CD4-positive, alpha-beta T cell treated with Interferon alpha-2 for 1 hour (primary cell): ENCODE measurements at regions not wholly inside any gene's neighbourhood (a gene's known extent, or its start where the extent isn't known, plus 50 kb on each side); places are given as distances from the start of the nearest gene placed in this dataset.
"Not testable (repeated sequence)": the region's sequence is repeated elsewhere in the genome, so short reads cannot be mapped to it uniquely, and the experiment has no call there.

Experiments
- DNase-seq, 2 donors: peaks; one replicate each; pipeline ENCODE4 v3.0.0-alpha.2; 2020 to 2022

GRCh38 chr3:158026236-158026635 is 80.0 kb downstream of the SHOX2 start:
- DNase-seq: no peak

- DNase-seq: not testable (repeated sequence)
Measured at GRCh38 chr3:158019897-158020296, 86.3 kb downstream of the SHOX2 start.

- DNase-seq: no peak
Measured at GRCh38 chr3:158018462-158018861, 87.8 kb downstream of the SHOX2 start.

DNA sequence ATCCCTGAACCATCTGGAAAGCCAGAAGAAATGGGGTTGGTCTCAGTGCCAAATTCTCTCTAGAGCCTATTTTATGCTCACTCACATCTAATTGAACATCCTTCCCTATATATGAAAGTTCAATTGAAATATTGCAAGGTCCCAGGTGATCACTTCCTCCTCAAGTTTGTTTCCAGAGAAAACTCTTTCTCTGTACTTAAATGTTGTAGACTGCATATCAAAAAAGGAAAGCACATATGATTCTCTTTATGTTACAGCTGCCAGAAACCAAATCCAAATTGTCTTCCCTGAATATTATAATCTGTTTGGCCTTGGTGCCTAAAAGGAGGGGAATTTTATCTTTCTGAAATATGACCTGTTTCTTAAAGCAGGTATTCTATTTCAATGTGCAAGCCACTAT is 93.3 kb downstream of the SHOX2 start:
- no peak for DNase-seq

DNA sequence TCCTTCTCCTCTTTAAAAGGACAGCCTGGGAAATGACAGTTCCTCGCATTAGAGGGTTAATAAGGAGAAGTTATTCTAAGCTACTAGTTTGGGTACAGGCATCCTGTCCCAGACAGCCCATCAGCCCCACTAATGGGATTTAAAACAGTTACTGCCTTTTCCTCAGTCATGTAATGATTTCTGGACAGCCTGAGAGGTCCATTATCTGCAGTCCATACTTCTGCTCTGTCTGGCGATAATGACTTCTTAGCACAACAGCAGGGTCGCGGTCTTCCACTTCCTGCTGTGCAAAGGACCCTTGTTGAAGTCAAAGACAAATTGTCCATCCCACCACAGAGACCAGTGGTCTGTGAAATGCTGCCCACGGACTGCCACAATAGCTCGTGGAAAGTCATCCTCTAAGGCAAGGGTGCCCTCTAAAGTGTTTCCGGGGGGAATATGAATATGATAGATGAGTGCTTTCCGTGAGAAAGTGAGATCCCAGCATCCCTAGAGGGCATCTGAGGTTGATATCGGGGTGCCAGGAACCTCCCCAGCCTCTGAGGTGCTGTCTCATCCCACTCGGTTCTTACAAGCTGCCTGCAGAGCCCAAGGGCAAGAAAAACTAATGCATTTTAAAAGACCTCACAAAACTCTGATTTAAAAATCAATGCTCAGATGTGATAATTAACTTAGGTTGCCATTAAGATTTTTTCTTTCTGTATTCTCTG is 100.7 kb downstream of the SHOX2 start:
- DNase-seq: no peak

- no peak for DNase-seq
Measured at GRCh38 chr3:157999246-157999645, 107.0 kb downstream of the SHOX2 start.

DNA sequence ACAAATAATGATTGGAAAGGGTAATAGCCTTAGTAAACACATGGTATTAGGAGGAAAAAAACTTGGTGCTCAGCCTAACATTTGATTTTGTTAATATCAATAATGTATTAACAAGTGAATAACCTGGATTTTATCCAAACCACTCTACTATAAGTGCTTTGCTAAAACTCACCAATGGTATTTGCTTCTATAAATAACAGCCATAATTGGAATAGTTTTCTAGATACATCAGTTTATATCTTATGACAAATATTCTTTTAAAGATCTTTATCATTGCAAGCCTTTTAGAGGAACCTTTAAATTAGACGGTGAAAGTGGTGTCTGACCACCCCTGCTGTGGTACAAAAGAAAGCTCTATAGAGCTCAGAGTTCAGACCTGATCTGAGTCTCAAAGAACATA is 123.9 kb downstream of the SHOX2 start:
- no peak for DNase-seq

DNA sequence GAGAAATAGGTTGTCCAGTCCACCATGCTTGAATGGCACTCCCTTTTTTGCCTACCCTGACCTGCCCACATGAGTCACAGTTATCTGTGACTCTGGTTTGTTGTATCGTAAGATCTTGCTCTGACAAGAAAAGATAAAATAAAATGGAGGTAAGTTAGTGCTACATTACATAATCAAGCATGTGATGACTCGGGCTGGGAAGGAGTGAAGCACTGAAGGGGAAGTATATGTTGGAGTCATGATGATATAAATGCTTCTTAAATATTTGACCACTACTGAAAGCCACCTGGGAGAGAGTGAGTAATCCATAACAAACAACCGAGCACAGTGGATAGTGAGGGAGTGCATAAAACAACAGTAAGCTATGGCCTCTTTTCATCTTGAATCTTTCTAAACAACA is 124.4 kb downstream of the SHOX2 start:
- no peak for DNase-seq

GRCh38 chr3:157979022-157979421 is 127.2 kb downstream of the SHOX2 start:
- DNase-seq: no peak

GRCh38 chr3:157961665-157962064 is 144.6 kb downstream of the SHOX2 start:
- DNase-seq: no peak

DNA sequence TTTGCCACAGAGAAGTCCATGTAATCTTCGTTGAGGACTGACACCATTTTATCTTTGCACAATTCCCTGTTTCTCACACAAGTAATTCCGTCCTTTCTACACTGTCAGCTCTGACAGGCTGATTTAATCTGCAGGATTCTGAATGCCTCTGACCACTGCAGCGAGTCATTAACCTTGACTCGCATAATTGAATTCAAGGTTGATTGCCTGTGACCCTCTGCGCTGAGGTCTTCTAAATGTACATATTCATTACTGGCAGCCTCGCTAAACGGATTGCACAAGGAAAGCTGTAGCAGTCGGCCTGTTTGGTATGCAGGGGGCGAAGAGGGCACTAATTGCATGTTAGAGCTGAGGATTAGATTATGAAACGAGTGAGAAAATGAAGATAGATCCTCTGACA is 147.8 kb downstream of the SHOX2 start:
- no peak for DNase-seq

DNA sequence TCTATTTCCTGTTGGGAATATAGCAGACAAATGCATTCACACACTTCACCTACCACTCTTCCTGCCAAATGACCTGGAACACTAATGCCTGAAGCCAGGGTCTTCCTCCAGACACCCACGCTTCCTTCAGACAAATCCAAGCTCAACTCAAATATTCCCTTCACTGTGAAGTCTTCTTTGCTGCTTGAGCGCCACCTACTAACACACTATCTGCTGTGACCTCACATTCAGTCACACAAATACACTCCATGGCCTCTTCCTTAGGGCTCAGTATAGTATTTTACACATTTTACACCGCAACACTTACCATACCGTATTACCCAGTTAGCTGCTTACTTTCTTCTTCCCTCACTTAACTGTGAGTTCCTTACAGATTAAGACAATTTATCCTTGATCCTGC is 149.4 kb downstream of the SHOX2 start:
- no peak for DNase-seq

DNA sequence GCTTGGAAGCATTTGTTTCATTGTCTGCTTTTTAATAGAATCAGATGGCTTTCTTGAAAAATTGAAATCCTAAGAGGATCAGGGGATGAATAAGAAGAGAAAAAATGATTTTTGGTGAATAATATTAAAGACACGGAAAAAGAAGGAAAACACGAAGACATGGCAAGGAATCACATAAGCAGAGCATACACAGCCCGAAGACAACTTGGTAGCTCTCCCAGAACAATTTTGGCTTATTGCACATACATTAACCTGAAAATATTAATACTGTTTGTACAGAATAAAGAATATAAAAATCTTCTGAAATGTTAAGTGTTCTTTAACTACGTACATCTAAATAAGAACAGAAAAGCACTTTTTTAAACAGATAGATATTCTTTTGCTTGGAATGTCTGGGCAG is 150.0 kb downstream of the SHOX2 start:
- DNase-seq: no peak

GRCh38 chr3:157953565-157953964 is 152.7 kb downstream of the SHOX2 start:
- DNase-seq: no peak

GRCh38 chr3:157948605-157949383 is 157.4 kb downstream of the SHOX2 start:
- no peak for DNase-seq

GRCh38 chr3:157939166-157939565 is 167.1 kb downstream of the SHOX2 start:
- no peak for DNase-seq

GRCh38 chr3:157938154-157938779 is 168.0 kb downstream of the SHOX2 start:
- DNase-seq: no peak

DNA sequence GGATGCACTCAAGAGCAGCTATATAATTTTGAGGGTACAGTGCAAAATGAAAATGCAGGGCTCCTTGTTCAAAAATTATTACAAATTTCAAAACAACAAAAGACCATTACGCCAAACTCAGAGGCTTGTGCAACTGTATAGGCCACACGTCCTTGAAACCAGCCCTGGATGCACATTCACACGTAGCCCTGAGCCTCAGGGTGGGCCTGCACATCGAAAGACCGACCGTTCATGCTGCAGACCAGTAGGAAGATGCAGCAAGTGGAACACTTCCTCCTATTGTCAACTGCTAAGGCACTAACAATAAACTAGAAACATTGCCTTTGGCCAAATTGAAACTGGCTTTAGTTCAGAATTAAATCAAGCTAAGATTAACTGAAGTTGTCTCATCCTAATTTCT is 174.7 kb downstream of the SHOX2 start:
- no peak for DNase-seq

- DNase-seq: no peak
Measured at GRCh38 chr3:157930000-157930780, 176.0 kb downstream of the SHOX2 start.

DNA sequence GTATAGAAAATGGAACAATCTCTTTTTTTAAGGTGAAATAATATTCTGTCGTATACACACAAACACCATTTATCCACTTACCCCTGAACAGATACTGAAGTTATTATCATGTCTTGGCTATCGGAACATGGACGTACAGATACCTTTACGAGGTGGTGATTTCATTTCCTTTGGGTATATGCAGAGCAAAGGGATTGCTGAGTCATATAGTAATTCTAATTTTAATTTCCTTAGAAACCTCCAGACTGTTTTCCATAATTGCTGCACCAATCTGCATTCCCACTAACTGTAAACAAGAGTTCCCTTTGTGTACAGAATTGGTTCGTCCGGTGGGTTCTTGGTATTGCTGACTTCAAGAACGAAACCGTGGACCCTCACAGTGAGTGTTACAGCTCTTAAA is 179.4 kb downstream of the SHOX2 start:
- DNase-seq: no peak

DNA sequence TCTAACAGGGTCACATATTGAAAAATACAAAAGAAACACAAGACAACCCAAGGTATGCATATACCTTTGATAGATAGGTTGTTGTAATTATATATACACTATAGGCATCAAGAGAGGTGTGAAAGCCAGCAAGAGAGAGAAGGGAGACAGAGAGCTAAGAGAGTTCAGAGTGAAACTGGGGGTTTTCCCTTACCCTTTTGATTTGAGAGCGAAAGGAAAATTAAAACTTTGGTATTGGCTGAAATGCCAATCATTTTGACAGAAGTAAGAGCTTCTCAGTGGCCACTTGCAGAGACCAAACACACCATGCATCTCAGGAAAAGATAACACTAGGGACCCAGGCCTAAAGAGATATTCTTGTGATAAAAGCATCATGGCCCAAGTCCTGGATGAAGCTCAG is 183.6 kb downstream of the SHOX2 start:
- no peak for DNase-seq

- no peak for DNase-seq
Measured at GRCh38 chr3:157921811-157922210, 184.4 kb downstream of the SHOX2 start.
